GM18499 (cell line): ENCODE measurements at regions not wholly inside any gene's neighbourhood (a gene's known extent, or its start where the extent isn't known, plus 50 kb on each side); places are given as distances from the start of the nearest gene placed in this dataset.
"Not testable (repeated sequence)": the region's sequence is repeated elsewhere in the genome, so short reads cannot be mapped to it uniquely, and the experiment has no call there.

Experiments
- ATAC-seq: cut with Tn5 transposase; IDR thresholded peaks from one replicate; pipeline ENCODE4 v1.9.1; 2021; ENCODE audit warnings: moderate number of reproducible peaks; ENCODE audit not compliant: insufficient read depth, unreplicated experiment

- ATAC-seq = no peak
Measured at GRCh38 chr4:103895876-103896465, 176.2 kb upstream of the TACR3 start.

GRCh38 chr4:103892586-103892985 is 172.8 kb upstream of the TACR3 start:
- ATAC-seq = no peak

- ATAC-seq = no peak
Measured at GRCh38 chr4:103887191-103887590, 167.4 kb upstream of the TACR3 start.

GRCh38 chr4:103885152-103885551 is 165.4 kb upstream of the TACR3 start:
- ATAC-seq = no peak

- ATAC-seq = no peak
Measured at GRCh38 chr4:103867311-103867710, 147.5 kb upstream of the TACR3 start.

GRCh38 chr4:103853627-103854026 is 133.8 kb upstream of the TACR3 start:
- no peak for ATAC-seq

- ATAC-seq = no peak
Measured at GRCh38 chr4:103853146-103853545, 133.4 kb upstream of the TACR3 start.

GRCh38 chr4:103845075-103845474 is 125.3 kb upstream of the TACR3 start:
- ATAC-seq = no peak

- ATAC-seq = no peak
Measured at GRCh38 chr4:103842637-103843239, 123.0 kb upstream of the TACR3 start.

GRCh38 chr4:103842076-103842475 is 122.3 kb upstream of the TACR3 start:
- no peak for ATAC-seq

- ATAC-seq = not testable (repeated sequence)
Measured at GRCh38 chr4:103810308-103810707, 90.5 kb upstream of the TACR3 start.

GRCh38 chr4:103802766-103803165 is 83.0 kb upstream of the TACR3 start:
- no peak for ATAC-seq

GRCh38 chr4:103787057-103787456 is 67.3 kb upstream of the TACR3 start:
- ATAC-seq = no peak

GRCh38 chr4:103786593-103786992 is 66.8 kb upstream of the TACR3 start:
- no peak for ATAC-seq

- peak; percentile 68 for ATAC-seq
Measured at GRCh38 chr4:103786014-103786413, 66.2 kb upstream of the TACR3 start.

GRCh38 chr4:103778221-103778620 is 58.4 kb upstream of the TACR3 start:
- no peak for ATAC-seq

GRCh38 chr4:103774326-103774825 is 54.6 kb upstream of the TACR3 start:
- no peak for ATAC-seq

GRCh38 chr4:103773691-103774231 is 54.0 kb upstream of the TACR3 start:
- ATAC-seq = no peak
